Activated T-helper 2 cell treated with anti-CD3 and anti-CD28 coated beads, Interferon-gamma antibody, Interleukin-2, Interleukin-4, amounts not matched to agents 10 μg/mL and 5 μg/mL and 100 μg/mL, durations not matched to agents 14 hours and 24 hours and 36 hours (primary cell): ENCODE measurements at regions not wholly inside any gene's neighbourhood (a gene's known extent, or its start where the extent isn't known, plus 50 kb on each side); places are given as distances from the start of the nearest gene placed in this dataset.
"Not testable (repeated sequence)": the region's sequence is repeated elsewhere in the genome, so short reads cannot be mapped to it uniquely, and the experiment has no call there.

Source experiments
- DNase-seq: peaks from one replicate; pipeline ENCODE4 v3.0.0; 2021; ENCODE audit warnings: low spot score
- H3K27ac Mint-ChIP-seq: one replicate; pipeline ENCODE4 v1.8.0; 2021; ENCODE audit warnings: mixed read lengths
- H3K27me3 Mint-ChIP-seq: one replicate; pipeline ENCODE4 v1.8.0; 2021; ENCODE audit warnings: low read depth, mixed read lengths
- H3K36me3 Mint-ChIP-seq: one replicate; pipeline ENCODE4 v1.8.0; 2021; ENCODE audit warnings: low read depth, mixed read lengths
- H3K4me1 Mint-ChIP-seq: one replicate; pipeline ENCODE4 v1.8.0; 2021; ENCODE audit warnings: low read depth, mixed read lengths
- H3K4me3 Mint-ChIP-seq: one replicate; pipeline ENCODE4 v1.8.0; 2021; ENCODE audit warnings: low read depth, mild to moderate bottlenecking, moderate library complexity, mixed read lengths
- H3K9me3 Mint-ChIP-seq: one replicate; pipeline ENCODE4 v1.8.0; 2021; ENCODE audit warnings: mixed read lengths
- intact Hi-C: fragments of 100-400 bp; cut with micrococcal nuclease; formaldehyde crosslinking; loops from one replicate; pipeline ENCODE4 v1.15.1; 2023

GRCh38 chr11:122572592-122572991 is 82.9 kb upstream of the UBASH3B start:
- intact Hi-C loops, result no loop called here
- Mint-ChIP-seq H3K27me3 (peaks cover 2% of the 10 kb centered on the region), H3K27ac (no peak overlapping the region), H3K9me3 (no peaks in the 10 kb centered on the region), H3K4me1 (no peaks in the 10 kb centered on the region), H3K4me3 (no peak overlapping the region), H3K36me3 (no peaks in the 10 kb centered on the region)
- DNase-seq, result no peak

GRCh38 chr11:122563761-122564160 is 91.8 kb upstream of the UBASH3B start:
- H3K4me3 Mint-ChIP-seq, result no peak overlapping the region
- no peaks in the 10 kb centered on the region for H3K9me3 Mint-ChIP-seq
- no peak overlapping the region for H3K27ac Mint-ChIP-seq
- peaks cover 7% of the 10 kb centered on the region for H3K27me3 Mint-ChIP-seq
- DNase-seq, result no peak
- H3K36me3 Mint-ChIP-seq, result no peaks in the 10 kb centered on the region
- intact Hi-C loops, result no loop called here
- no peaks in the 10 kb centered on the region for H3K4me1 Mint-ChIP-seq

GRCh38 chr11:122559734-122560382 is 95.7 kb upstream of the UBASH3B start:
- Mint-ChIP-seq H3K4me3 (no peak overlapping the region), H3K27me3 (peaks cover 8% of the 10 kb centered on the region), H3K9me3 (no peaks in the 10 kb centered on the region), H3K4me1 (no peaks in the 10 kb centered on the region), H3K36me3 (no peaks in the 10 kb centered on the region), H3K27ac (no peak overlapping the region)
- intact Hi-C loops, result no loop called here
- no peak for DNase-seq

- H3K36me3 Mint-ChIP-seq, DNase-seq, H3K4me1 Mint-ChIP-seq, H3K27ac Mint-ChIP-seq, H3K27me3 Mint-ChIP-seq, H3K9me3 Mint-ChIP-seq, intact Hi-C loops, H3K4me3 Mint-ChIP-seq: not testable (repeated sequence)
Measured at GRCh38 chr11:122559218-122559617, 96.3 kb upstream of the UBASH3B start.

GRCh38 chr11:122557163-122557562 is 98.4 kb upstream of the UBASH3B start:
- H3K9me3 Mint-ChIP-seq, H3K36me3 Mint-ChIP-seq, H3K27ac Mint-ChIP-seq, H3K27me3 Mint-ChIP-seq, H3K4me3 Mint-ChIP-seq, DNase-seq, intact Hi-C loops, H3K4me1 Mint-ChIP-seq: not testable (repeated sequence)

- Mint-ChIP-seq H3K27me3 (peaks cover 3% of the 10 kb centered on the region), H3K27ac (no peak overlapping the region), H3K4me1 (no peaks in the 10 kb centered on the region), H3K9me3 (no peaks in the 10 kb centered on the region), H3K36me3 (no peaks in the 10 kb centered on the region), H3K4me3 (no peak overlapping the region)
- intact Hi-C loops, result no loop called here
- DNase-seq, result no peak
Measured at GRCh38 chr11:122556605-122557004, 98.9 kb upstream of the UBASH3B start.

GRCh38 chr11:122538060-122538459 is 117.5 kb upstream of the UBASH3B start:
- intact Hi-C loops, result no loop called here
- no peak overlapping the region for H3K4me3 Mint-ChIP-seq
- H3K4me1 Mint-ChIP-seq, result no peaks in the 10 kb centered on the region
- H3K27me3 Mint-ChIP-seq, result no peaks in the 10 kb centered on the region
- no peaks in the 10 kb centered on the region for H3K36me3 Mint-ChIP-seq
- no peak overlapping the region for H3K27ac Mint-ChIP-seq
- H3K9me3 Mint-ChIP-seq, result peaks cover 24% of the 10 kb centered on the region
- DNase-seq, result no peak

GRCh38 chr11:122524898-122525297 is 130.6 kb upstream of the UBASH3B start:
- H3K4me1 Mint-ChIP-seq, result no peaks in the 10 kb centered on the region
- no peaks in the 10 kb centered on the region for H3K9me3 Mint-ChIP-seq
- no peaks in the 10 kb centered on the region for H3K36me3 Mint-ChIP-seq
- intact Hi-C loops, result no loop called here
- no peak overlapping the region for H3K4me3 Mint-ChIP-seq
- H3K27me3 Mint-ChIP-seq, result peaks cover 14% of the 10 kb centered on the region
- no peak for DNase-seq
- no peak overlapping the region for H3K27ac Mint-ChIP-seq

- no peaks in the 10 kb centered on the region for H3K9me3 Mint-ChIP-seq
- no peaks in the 10 kb centered on the region for H3K36me3 Mint-ChIP-seq
- peaks cover 14% of the 10 kb centered on the region for H3K27me3 Mint-ChIP-seq
- intact Hi-C loops, result no loop called here
- H3K27ac Mint-ChIP-seq, result no peak overlapping the region
- no peaks in the 10 kb centered on the region for H3K4me1 Mint-ChIP-seq
- DNase-seq, result no peak
- H3K4me3 Mint-ChIP-seq, result no peak overlapping the region
Measured at GRCh38 chr11:122523846-122524805, 131.4 kb upstream of the UBASH3B start.

- intact Hi-C loops, result no loop called here
- H3K27ac Mint-ChIP-seq, result no peak overlapping the region
- no peak overlapping the region for H3K4me3 Mint-ChIP-seq
- peaks cover 9% of the 10 kb centered on the region for H3K27me3 Mint-ChIP-seq
- H3K36me3 Mint-ChIP-seq, result no peaks in the 10 kb centered on the region
- no peak for DNase-seq
- H3K4me1 Mint-ChIP-seq, result no peaks in the 10 kb centered on the region
- no peaks in the 10 kb centered on the region for H3K9me3 Mint-ChIP-seq
Measured at GRCh38 chr11:122521626-122522025, 133.9 kb upstream of the UBASH3B start.

GRCh38 chr11:122517403-122518379 is 137.8 kb upstream of the UBASH3B start:
- H3K27ac Mint-ChIP-seq, result no peak overlapping the region
- H3K4me3 Mint-ChIP-seq, result no peak overlapping the region
- H3K9me3 Mint-ChIP-seq, result no peaks in the 10 kb centered on the region
- no peak for DNase-seq
- H3K27me3 Mint-ChIP-seq, result peaks cover 2% of the 10 kb centered on the region
- H3K4me1 Mint-ChIP-seq, result no peaks in the 10 kb centered on the region
- H3K36me3 Mint-ChIP-seq, result no peaks in the 10 kb centered on the region
- intact Hi-C loops, result no loop called here

- DNase-seq, result no peak
- intact Hi-C loops, result no loop called here
- no peaks in the 10 kb centered on the region for H3K4me1 Mint-ChIP-seq
- no peaks in the 10 kb centered on the region for H3K36me3 Mint-ChIP-seq
- H3K27ac Mint-ChIP-seq, result no peak overlapping the region
- H3K4me3 Mint-ChIP-seq, result no peak overlapping the region
- peaks cover 2% of the 10 kb centered on the region for H3K27me3 Mint-ChIP-seq
- no peaks in the 10 kb centered on the region for H3K9me3 Mint-ChIP-seq
Measured at GRCh38 chr11:122516686-122517085, 138.8 kb upstream of the UBASH3B start.
